GM23248 (cell line): ENCODE measurements at regions not wholly inside any gene's neighbourhood (a gene's known extent, or its start where the extent isn't known, plus 50 kb on each side); places are given as distances from the start of the nearest gene placed in this dataset.

Source experiments
- EZH2 ChIP-seq: fragments of 200-600 bp; sonication (generic); IDR thresholded peaks from 2 replicates; pipeline ENCODE4 v1.6.1; 2018; ENCODE audit warnings: antibody characterized with exemption, mild to moderate bottlenecking; ENCODE audit not compliant: insufficient read depth, poor library complexity, severe bottlenecking
- EZH2phosphoT487 ChIP-seq: fragments of 200-600 bp; sonication (generic); IDR thresholded peaks from 2 replicates; pipeline ENCODE4 v1.6.1; 2018; ENCODE audit warnings: antibody characterized with exemption, moderate library complexity, mild to moderate bottlenecking, low read depth; ENCODE audit not compliant: insufficient read depth

GRCh38 chr17:53932386-53932785 lies 109.7 kb downstream of the KIF2B start:
- TF ChIP-seq EZH2 (no peak), EZH2phosphoT487 (no peak)
